Esophagus muscularis mucosa (tissue), 4 donors: ENCODE measurements at regions not wholly inside any gene's neighbourhood (a gene's known extent, or its start where the extent isn't known, plus 50 kb on each side); places are given as distances from the start of the nearest gene placed in this dataset.

Experiments used
- DNase-seq: peaks from one replicate; pipeline ENCODE4 v3.0.0-alpha.2; 2017; ENCODE audit errors: extremely low spot score
- H3K27ac ChIP-seq, 4 donors: fragments of 200-600 bp; sonication (generic); replicated peaks in 1 of 4; 1 replicate in 3 of 4; 2 replicates in 1 of 4; pipeline ENCODE4 v1.5.1; 2016 to 2019; ENCODE audit warnings: mild to moderate bottlenecking in 1 of 4
- H3K27me3 ChIP-seq, 4 donors: fragments of 200-600 bp; sonication (generic); one replicate each; pipeline versions ENCODE4 v1.5.1 to v1.6.0; 2016 to 2019
- H3K36me3 ChIP-seq, 4 donors: fragments of 200-600 bp; sonication (generic); one replicate each; pipeline ENCODE4 v1.5.1; 2016 to 2019
- H3K4me1 ChIP-seq, 4 donors: fragments of 200-600 bp; sonication (generic); one replicate each; pipeline ENCODE4 v1.5.1; 2016 to 2019
- H3K4me3 ChIP-seq, 4 donors: fragments of 200-600 bp; sonication (generic); 1 replicate in 2 of 4; 2 replicates in 2 of 4; pipeline ENCODE4 v1.5.1; 2016 to 2019; ENCODE audit warnings: mild to moderate bottlenecking in 4 of 4, moderate library complexity in 1 of 4
- H3K9me3 ChIP-seq, 4 donors: fragments of 200-600 bp; sonication (generic); 1 replicate in 3 of 4; 2 replicates in 1 of 4; pipeline ENCODE4 v1.5.1; 2016 to 2019
- EP300 ChIP-seq: sonication (generic); formaldehyde crosslinking; IDR thresholded peaks from one replicate; pipeline ENCODE4 v1.6.1; 2017; ENCODE audit warnings: antibody characterized with exemption
- POLR2A ChIP-seq: fragments of 450-650 bp; IDR thresholded peaks from one replicate; pipeline ENCODE4 v1.6.1; 2017; ENCODE audit warnings: antibody characterized with exemption, moderate library complexity, mild to moderate bottlenecking, low read depth
- POLR2AphosphoS5 ChIP-seq, 2 donors: sonication (generic); formaldehyde crosslinking; IDR thresholded peaks; one replicate each; pipeline ENCODE4 v1.6.1; 2017; ENCODE audit warnings: antibody characterized with exemption in 2 of 2
- WGBS: methylation state at CpG from one replicate; pipeline ENCODE4 v1.1.5; 2018; 5-methylcytosine and 5-hydroxymethylcytosine counted together
- intact Hi-C: fragments of 100-400 bp; cut with DNase I; formaldehyde crosslinking; loops from one replicate; pipeline ENCODE4 v1.15.1; 2023
- TF ChIP-seq, protein P1 (sequence below), 3 experiments: fragments of 200-600 bp in 2 of 3; fragments of 450-650 bp in 1 of 3; sonication (generic) in 2 of 3; IDR thresholded peaks; one replicate each; pipeline ENCODE4 v1.5.1; 2017 to 2019; ENCODE audit warnings: antibody characterized with exemption in 3 of 3, mild to moderate bottlenecking in 2 of 3, moderate library complexity in 1 of 3

DNA sequence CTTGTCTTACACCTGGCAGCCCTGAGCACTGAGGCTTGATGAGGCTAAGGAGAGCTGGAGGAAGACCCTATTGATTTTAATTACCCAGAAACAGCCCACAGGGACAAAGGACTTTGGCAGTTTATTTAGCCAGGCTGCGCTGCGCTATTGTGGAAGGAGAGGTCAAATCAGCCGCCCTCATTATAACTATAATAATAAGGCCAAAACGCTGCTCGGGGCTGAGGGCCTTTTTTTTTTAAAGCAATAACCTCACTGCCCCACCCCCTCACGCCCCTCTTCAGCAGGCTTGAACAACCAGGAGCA is 60.6 kb upstream of the NKX1-1 start:
- intact Hi-C loops, result no loop called here
- Histone ChIP-seq H3K9me3 (no peaks in the 10 kb centered on the region), H3K27me3 (peaks cover 0 to 84% (median 18%) of the 10 kb centered on the region in 4 donors), H3K36me3 (no peaks in the 10 kb centered on the region), H3K4me1 (peaks cover 0 to 6% (median 4%) of the 10 kb centered on the region in 4 donors), H3K27ac (no peak overlapping the region), H3K4me3 (no peak overlapping the region)
- no peak for DNase-seq
- 82% methylated on average over 6 of the region's 6 CpGs for WGBS
- no peak for TF ChIP-seq EP300
- no peak for TF ChIP-seq POLR2A
- TF ChIP-seq, protein P1, sequence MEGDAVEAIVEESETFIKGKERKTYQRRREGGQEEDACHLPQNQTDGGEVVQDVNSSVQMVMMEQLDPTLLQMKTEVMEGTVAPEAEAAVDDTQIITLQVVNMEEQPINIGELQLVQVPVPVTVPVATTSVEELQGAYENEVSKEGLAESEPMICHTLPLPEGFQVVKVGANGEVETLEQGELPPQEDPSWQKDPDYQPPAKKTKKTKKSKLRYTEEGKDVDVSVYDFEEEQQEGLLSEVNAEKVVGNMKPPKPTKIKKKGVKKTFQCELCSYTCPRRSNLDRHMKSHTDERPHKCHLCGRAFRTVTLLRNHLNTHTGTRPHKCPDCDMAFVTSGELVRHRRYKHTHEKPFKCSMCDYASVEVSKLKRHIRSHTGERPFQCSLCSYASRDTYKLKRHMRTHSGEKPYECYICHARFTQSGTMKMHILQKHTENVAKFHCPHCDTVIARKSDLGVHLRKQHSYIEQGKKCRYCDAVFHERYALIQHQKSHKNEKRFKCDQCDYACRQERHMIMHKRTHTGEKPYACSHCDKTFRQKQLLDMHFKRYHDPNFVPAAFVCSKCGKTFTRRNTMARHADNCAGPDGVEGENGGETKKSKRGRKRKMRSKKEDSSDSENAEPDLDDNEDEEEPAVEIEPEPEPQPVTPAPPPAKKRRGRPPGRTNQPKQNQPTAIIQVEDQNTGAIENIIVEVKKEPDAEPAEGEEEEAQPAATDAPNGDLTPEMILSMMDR (IDR thresholded peaks at IDR 0.05), result no peak
- TF ChIP-seq POLR2AphosphoS5 (IDR thresholded peaks at IDR 0.05), result no peak

DNA sequence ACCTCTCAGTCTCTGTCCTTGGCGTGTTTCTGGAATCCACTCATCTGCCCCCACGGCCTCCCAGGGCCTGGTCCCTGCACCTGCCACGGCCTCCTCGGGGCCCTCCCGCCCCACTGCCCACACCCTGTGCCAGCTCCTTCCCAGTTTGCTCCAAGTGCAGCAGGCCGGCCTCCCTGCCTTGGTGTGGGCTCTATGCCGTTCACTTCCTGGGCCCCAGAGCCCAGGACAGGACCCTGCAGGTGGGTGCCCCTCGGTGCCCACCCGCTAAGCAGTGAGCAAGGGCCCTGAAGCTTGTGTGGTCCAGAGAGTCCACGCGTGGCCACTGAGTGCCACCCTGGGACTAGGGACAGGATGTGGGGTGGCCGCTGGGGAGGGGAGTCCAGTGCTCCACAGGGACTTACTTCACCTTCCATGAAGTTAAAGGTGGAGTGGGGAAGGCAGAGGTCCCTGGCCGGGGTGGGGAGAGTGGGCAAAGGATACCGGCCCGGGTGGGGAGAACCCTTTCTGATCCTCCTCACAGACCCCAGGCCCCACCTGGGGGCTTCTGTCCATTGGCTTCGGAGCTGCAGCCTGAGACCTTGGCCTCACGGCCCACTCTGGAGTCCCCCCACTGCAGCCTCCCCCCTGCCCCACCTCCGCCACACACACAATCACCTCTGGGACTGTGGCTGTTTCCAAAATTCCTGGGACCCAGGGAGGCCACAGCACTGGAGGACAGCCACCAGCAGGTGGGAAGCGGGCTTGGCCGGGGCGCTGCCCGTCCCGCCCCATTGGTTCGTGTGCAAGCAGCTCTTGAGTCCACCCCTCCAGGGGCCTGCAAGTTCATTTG is 60.0 kb upstream of the NKX1-1 start:
- H3K36me3 ChIP-seq, result no peaks in the 10 kb centered on the region
- H3K27ac ChIP-seq, result no peak overlapping the region
- TF ChIP-seq, protein P1 (IDR thresholded peaks at IDR 0.05), result no peak
- TF ChIP-seq EP300 (no peak), POLR2AphosphoS5 (IDR thresholded peaks at IDR 0.05) (no peak), POLR2A (no peak)
- peaks cover 0 to under 1% (median 0%) of the 10 kb centered on the region in 4 donors for H3K4me1 ChIP-seq
- peaks cover 0 to 84% (median 12%) of the 10 kb centered on the region in 4 donors for H3K27me3 ChIP-seq
- H3K9me3 ChIP-seq, result no peaks in the 10 kb centered on the region
- H3K4me3 ChIP-seq, result no peak overlapping the region
- intact Hi-C loops, result no loop called here
- no peak for DNase-seq
- WGBS, result 92% methylated on average over 18 of the region's 24 CpGs

DNA sequence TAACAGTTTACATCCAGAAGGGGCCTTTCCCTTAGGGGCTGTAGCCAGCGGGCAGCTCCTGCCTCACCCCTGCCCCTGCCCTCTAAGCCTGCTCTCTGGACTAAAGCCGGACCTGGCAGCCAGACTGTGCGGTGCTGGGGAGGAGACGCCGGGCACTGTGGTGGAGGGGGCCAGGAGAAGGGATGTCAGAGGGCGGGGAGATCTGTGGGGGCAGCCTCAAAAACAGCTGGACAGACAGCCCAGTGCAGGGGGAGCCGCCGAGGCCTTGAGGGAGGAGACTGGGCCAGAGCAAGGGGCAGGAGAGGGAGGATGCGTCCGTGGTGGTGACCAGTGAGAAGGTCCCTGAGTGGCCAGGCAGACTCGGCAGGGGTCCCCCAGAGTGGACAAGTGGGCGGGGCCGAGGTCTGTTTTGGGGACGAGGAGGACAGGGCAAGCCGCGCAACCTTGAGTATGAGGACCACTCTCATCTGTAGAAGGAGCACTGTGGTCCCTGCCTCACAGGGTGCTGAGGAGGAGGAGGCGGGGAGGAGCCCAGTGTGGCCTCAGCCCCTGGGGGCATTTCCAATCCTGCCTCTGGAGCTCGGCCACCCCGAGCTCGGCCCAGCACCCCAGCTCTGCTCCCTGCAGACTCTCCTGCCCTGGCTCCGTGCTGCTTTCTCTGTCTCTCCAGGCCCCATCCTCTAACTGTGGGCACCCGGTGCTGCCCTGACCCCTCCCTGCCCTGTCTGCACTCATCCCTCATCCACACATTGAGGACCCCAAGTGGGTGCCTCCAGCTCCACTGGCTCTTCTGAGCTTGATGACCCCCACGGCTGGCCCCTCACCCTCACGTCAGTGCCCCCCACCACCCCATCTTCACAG is 59.2 kb upstream of the NKX1-1 start:
- Histone ChIP-seq H3K27me3 (peaks cover 0 to 82% (median 5%) of the 10 kb centered on the region in 4 donors), H3K4me3 (no peak overlapping the region), H3K36me3 (no peaks in the 10 kb centered on the region), H3K4me1 (no peaks in the 10 kb centered on the region), H3K9me3 (no peaks in the 10 kb centered on the region), H3K27ac (no peak overlapping the region)
- DNase-seq, result no peak
- TF ChIP-seq POLR2AphosphoS5 (IDR thresholded peaks at IDR 0.05) (no peak), POLR2A (no peak), EP300 (no peak)
- TF ChIP-seq, protein P1 (IDR thresholded peaks at IDR 0.05), result no peak
- intact Hi-C loops, result no loop called here
- 81% methylated on average over 24 of the region's 24 CpGs for WGBS

DNA sequence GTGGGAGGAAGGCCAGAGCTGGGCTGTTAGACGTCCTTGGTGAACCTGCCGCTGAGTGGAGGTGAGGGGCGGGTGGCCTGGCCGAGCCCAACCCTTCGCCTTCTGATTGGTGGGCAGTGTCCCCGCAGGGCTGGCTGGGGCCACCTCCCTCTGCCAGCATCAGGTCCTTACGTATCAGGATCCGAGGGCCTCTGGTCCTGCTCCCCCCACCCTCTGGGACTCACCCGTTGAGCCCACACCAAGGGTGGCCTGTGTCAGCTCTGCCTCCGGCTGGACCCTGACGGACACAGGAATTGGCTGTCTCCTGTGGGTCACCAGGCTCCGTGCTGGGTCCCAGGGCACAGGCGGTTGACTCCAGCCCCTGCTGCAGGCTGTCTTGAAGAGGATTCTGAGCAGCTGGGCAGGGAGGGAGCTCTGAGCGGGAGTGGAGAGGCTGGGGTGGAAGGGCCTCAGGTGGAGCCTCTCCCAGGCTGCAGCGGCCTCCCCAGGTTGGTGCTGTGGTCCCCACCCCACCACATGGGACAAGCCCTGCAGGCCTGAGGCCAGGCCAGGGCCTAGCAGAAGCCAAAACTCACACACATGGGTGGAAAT is 58.4 kb upstream of the NKX1-1 start:
- no peak for DNase-seq
- no peak overlapping the region for H3K4me3 ChIP-seq
- H3K27ac ChIP-seq, result no peak overlapping the region
- H3K4me1 ChIP-seq, result no peaks in the 10 kb centered on the region
- TF ChIP-seq POLR2AphosphoS5 (IDR thresholded peaks at IDR 0.05) (no peak), EP300 (no peak), POLR2A (no peak)
- TF ChIP-seq, protein P1 (IDR thresholded peaks at IDR 0.05), result no peak
- peaks cover 0 to 82% (median 5%) of the 10 kb centered on the region in 4 donors for H3K27me3 ChIP-seq
- no peaks in the 10 kb centered on the region for H3K9me3 ChIP-seq
- no peaks in the 10 kb centered on the region for H3K36me3 ChIP-seq
- intact Hi-C loops, result no loop called here
- WGBS, result 73% methylated on average over 14 of the region's 15 CpGs
